IMR-90 (cell line): ENCODE measurements at regions not wholly inside any gene's neighbourhood (a gene's known extent, or its start where the extent isn't known, plus 50 kb on each side); places are given as distances from the start of the nearest gene placed in this dataset.

Experiments used
- ATAC-seq: fragments of 200-7000 bp; cut with Tn5 transposase; 2 replicates; pipeline ENCODE4 v1.9.1; 2020; ENCODE audit warnings: low read depth, mild to moderate bottlenecking, moderate library complexity
- BruUV-seq: library from RNA; stranded (reverse); fragments of 400-500 nt; replicated peaks from 2 replicates; lab custom pipeline; 2021; lab: Mats Ljungman, UMichigan
- CTCF ChIA-PET: fragments of 300-600 bp; formaldehyde crosslinking; extraction: SDS; loops from one replicate; lab custom pipeline; 2021; ENCODE audit warnings: antibody characterized with exemption; lab: Yijun Ruan, JAX
- POLR2A ChIA-PET: fragments of 300-600 bp; sonication (Branson Sonifier 250); formaldehyde crosslinking; loops from one replicate; lab custom pipeline; 2022; ENCODE audit warnings: antibody characterized with exemption; ENCODE audit not compliant: unreplicated experiment; lab: Charles Lee
- DNase-seq: peaks from one replicate; pipeline ENCODE4 v3.0.0; 2013
- H2AFZ ChIP-seq: replicated peaks from 2 replicates; pipeline ENCODE3; 2013; ENCODE audit warnings: low read length, mild to moderate bottlenecking; ENCODE audit not compliant: poor library complexity
- H2AK5ac ChIP-seq: 2 replicates; pipeline ENCODE4 v1.6.1; 2013; ENCODE audit warnings: low read depth, low read length, inconsistent platforms
- H2AK9ac ChIP-seq: replicated peaks from 2 replicates; pipeline ENCODE3; 2013; ENCODE audit warnings: mild to moderate bottlenecking, low read depth, low read length, moderate library complexity; ENCODE audit not compliant: poor library complexity
- H2BK120ac ChIP-seq: 2 replicates; pipeline ENCODE4 v1.6.1; 2013; ENCODE audit warnings: low read depth, low read length, inconsistent platforms
- H2BK15ac ChIP-seq: 3 replicates; pipeline ENCODE4 v1.6.1; 2013; ENCODE audit warnings: low read depth, low read length, inconsistent platforms
- H2BK20ac ChIP-seq: 2 replicates; pipeline ENCODE4 v1.6.1; 2013; ENCODE audit warnings: low read depth, mild to moderate bottlenecking, inconsistent platforms, low read length, moderate library complexity
- H2BK5ac ChIP-seq: 2 replicates; pipeline ENCODE4 v1.6.1; 2013; ENCODE audit warnings: mild to moderate bottlenecking, low read depth, low read length, inconsistent platforms; ENCODE audit not compliant: poor library complexity, severe bottlenecking
- H3K14ac ChIP-seq: replicated peaks from 2 replicates; pipeline ENCODE4 v1.6.1; 2013; ENCODE audit warnings: low read depth, low read length, inconsistent platforms
- H3K18ac ChIP-seq: 2 replicates; pipeline ENCODE4 v1.6.1; 2013; ENCODE audit warnings: low read depth, low read length, control low read depth
- H3K23ac ChIP-seq: 2 replicates; pipeline ENCODE4 v1.6.1; 2013; ENCODE audit warnings: low read depth, low read length, inconsistent platforms
- H3K27ac ChIP-seq: 2 replicates; pipeline ENCODE4 v1.5.1; 2013; ENCODE audit warnings: mild to moderate bottlenecking, control low read depth, low read length; ENCODE audit not compliant: insufficient read depth
- H3K27me3 ChIP-seq: 2 replicates; pipeline ENCODE4 v1.6.1; 2013; ENCODE audit warnings: low read length; ENCODE audit not compliant: control insufficient read depth, insufficient read depth
- H3K36me3 ChIP-seq: 2 replicates; pipeline ENCODE4 v1.6.1; 2013; ENCODE audit warnings: low read length, mixed read lengths; ENCODE audit not compliant: control insufficient read depth, insufficient read depth
- H3K4ac ChIP-seq: 2 replicates; pipeline ENCODE4 v1.6.1; 2013; ENCODE audit warnings: low read depth, low read length, inconsistent platforms
- H3K4me1 ChIP-seq: 2 replicates; pipeline ENCODE4 v1.6.1; 2013; ENCODE audit warnings: low read length, mixed read lengths; ENCODE audit not compliant: control insufficient read depth, insufficient read depth
- H3K4me2 ChIP-seq: 2 replicates; pipeline ENCODE4 v1.6.1; 2013; ENCODE audit warnings: low read depth, mild to moderate bottlenecking, control low read depth, low read length, moderate library complexity
- H3K4me3 ChIP-seq: 2 replicates; pipeline ENCODE4 v1.5.1; 2013; ENCODE audit warnings: low read depth, mild to moderate bottlenecking, control low read depth, low read length, moderate library complexity; ENCODE audit not compliant: insufficient read depth
- H3K56ac ChIP-seq: 2 replicates; pipeline ENCODE4 v1.6.1; 2013; ENCODE audit warnings: low read length, inconsistent platforms; ENCODE audit not compliant: insufficient read depth; ENCODE audit errors: extremely low read depth
- H3K79me1 ChIP-seq, 2 experiments: 2 replicates each; pipeline ENCODE4 v1.6.1; 2013; ENCODE audit warnings: low read length in 2 of 2, inconsistent platforms in 1 of 2, low read depth in 1 of 2
- H3K9ac ChIP-seq: 2 replicates; pipeline ENCODE4 v1.6.1; 2013; ENCODE audit warnings: low read depth, low read length, control low read depth
- H3K9me1 ChIP-seq: 2 replicates; pipeline ENCODE4 v1.6.1; 2013; ENCODE audit warnings: low read length, inconsistent platforms; ENCODE audit not compliant: insufficient read depth
- H3K9me3 ChIP-seq: 2 replicates; pipeline ENCODE4 v1.6.1; 2013; ENCODE audit warnings: low read length; ENCODE audit not compliant: control insufficient read depth, insufficient read depth
- H4K20me1 ChIP-seq: 2 replicates; pipeline ENCODE4 v1.6.1; 2013; ENCODE audit warnings: low read length, inconsistent platforms; ENCODE audit not compliant: insufficient read depth
- H4K5ac ChIP-seq: 2 replicates; pipeline ENCODE4 v1.6.1; 2013; ENCODE audit warnings: mild to moderate bottlenecking, low read depth, low read length, control low read depth
- H4K8ac ChIP-seq, 2 experiments: 2 replicates each; pipeline ENCODE4 v1.6.1; 2013; ENCODE audit warnings: low read depth in 2 of 2, low read length in 2 of 2, control low read depth in 1 of 2, inconsistent platforms in 1 of 2
- H4K91ac ChIP-seq: 2 replicates; pipeline ENCODE4 v1.6.1; 2013; ENCODE audit warnings: low read depth, low read length, inconsistent platforms; ENCODE audit not compliant: insufficient read depth
- BHLHE40 ChIP-seq: fragments of 150-350 bp; IDR thresholded peaks from 2 replicates; pipeline ENCODE4 v1.6.1; 2016; ENCODE audit warnings: mild to moderate bottlenecking, low read depth, low read length
- CEBPB ChIP-seq: IDR thresholded peaks from 2 replicates; pipeline ENCODE4 v1.6.1; 2012; ENCODE audit warnings: low read depth, low read length, improper control_type of control experiment
- MAZ ChIP-seq: IDR thresholded peaks from 2 replicates; pipeline ENCODE4 v1.6.1; 2012; ENCODE audit warnings: low read depth, mild to moderate bottlenecking, low read length, improper control_type of control experiment, moderate library complexity, borderline replicate concordance
- NFE2L2 ChIP-seq: fragments of 150-350 bp; IDR thresholded peaks from 2 replicates; pipeline ENCODE4 v1.6.1; 2016; ENCODE audit warnings: low read depth, mild to moderate bottlenecking, low read length
- POLR2A ChIP-seq: IDR thresholded peaks from 2 replicates; pipeline ENCODE4 v1.6.1; 2012; ENCODE audit warnings: mild to moderate bottlenecking, low read depth, low read length
- RAD21 ChIP-seq: IDR thresholded peaks from 2 replicates; pipeline ENCODE4 v1.6.1; 2012; ENCODE audit warnings: low read length, improper control_type of control experiment
- RCOR1 ChIP-seq: IDR thresholded peaks from 2 replicates; pipeline ENCODE4 v1.6.1; 2012; ENCODE audit warnings: mild to moderate bottlenecking, low read length, improper control_type of control experiment; ENCODE audit not compliant: insufficient replicate concordance
- SMC3 ChIP-seq: fragments of 150-350 bp; IDR thresholded peaks from 2 replicates; pipeline ENCODE4 v1.6.1; 2016; ENCODE audit warnings: low read depth, mild to moderate bottlenecking, antibody characterized with exemption, low read length, moderate library complexity
- USF2 ChIP-seq: fragments of 150-350 bp; IDR thresholded peaks from 2 replicates; pipeline ENCODE4 v1.6.1; 2017; ENCODE audit warnings: mild to moderate bottlenecking, antibody characterized with exemption, low read length, low read depth
- WGBS, 2 experiments: methylation state at CpG; one replicate each; pipeline versions ENCODE4 v1.1.5 to v1.1.7; 2013; ENCODE audit warnings: missing lambda C conversion rate in 2 of 2; ENCODE audit not compliant: insufficient read length in 1 of 2; ENCODE audit errors: extremely low coverage in 2 of 2; 5-methylcytosine and 5-hydroxymethylcytosine counted together
- dilution Hi-C: fragments of 300-500 bp; cut with HindIII; formaldehyde crosslinking; loops from one replicate; pipeline ENCODE4 v1.14.3; 2018; ENCODE audit warnings: low sequenced_read_pairs; ENCODE audit not compliant: unreplicated experiment
- in situ Hi-C: fragments of 300-500 bp; cut with MboI; formaldehyde crosslinking; loops from 3 replicates; pipeline ENCODE4 v1.14.3; 2019; ENCODE audit warnings: low sequenced_read_pairs, inconsistent platforms, mixed read lengths
- intact Hi-C: fragments of 100-400 bp; cut with micrococcal nuclease; formaldehyde crosslinking; loops from 2 replicates; pipeline ENCODE4 v1.10.0; 2022

GRCh38 chr1:209380420-209380819 is 203.1 kb upstream of the CAMK1G start:
- H3K4me2 ChIP-seq = peak overlapping the region; percentile 42; the same call in 1 of the 2 replicates
- H3K23ac ChIP-seq = no peak overlapping the region
- H3K79me1 ChIP-seq = no peaks in the 10 kb centered on the region
- H2AFZ ChIP-seq = no peak overlapping the region
- H3K4ac ChIP-seq = no peak overlapping the region
- WGBS, 2 experiments = no CpG with 5 or more reads among the region's 1 CpG
- no peak overlapping the region for H3K4me3 ChIP-seq
- H3K27me3 ChIP-seq = no peaks in the 10 kb centered on the region
- H2BK120ac ChIP-seq = no peak overlapping the region
- BruUV-seq = no TSS peak
- H3K14ac ChIP-seq = no peak overlapping the region
- ChIA-PET CTCF (no interaction called here), POLR2A (no interaction called here)
- dilution Hi-C loops (no loop called here), intact Hi-C loops (no loop called here), in situ Hi-C loops (no loop called here)
- no peak overlapping the region for H2BK15ac ChIP-seq
- no peaks in the 10 kb centered on the region for H4K20me1 ChIP-seq
- no peak overlapping the region for H4K5ac ChIP-seq
- TF ChIP-seq MAZ = no peak
- TF ChIP-seq SMC3 = no peak
- TF ChIP-seq CEBPB = peak; percentile 16; the same call in 1 of the 2 replicates
- TF ChIP-seq USF2 = no peak
- TF ChIP-seq BHLHE40 = no peak
- no peak for TF ChIP-seq POLR2A
- TF ChIP-seq RAD21 = no peak
- no peak for TF ChIP-seq NFE2L2
- TF ChIP-seq RCOR1 = no peak
- peak overlapping the region; percentile 53 for H2BK5ac ChIP-seq
- DNase-seq = peak; percentile 39
- peak overlapping the region; percentile 63; the same call in 1 of the 2 replicates for H3K18ac ChIP-seq
- H3K9ac ChIP-seq = no peak overlapping the region
- H3K56ac ChIP-seq = no peak overlapping the region
- no peak overlapping the region for H4K91ac ChIP-seq
- peak; percentile 69 for ATAC-seq
- H3K27ac ChIP-seq = no peak overlapping the region
- no peak overlapping the region for H2AK5ac ChIP-seq
- no peak overlapping the region for H2BK20ac ChIP-seq
- no peak overlapping the region; a peak in 1 of 4 replicates for H4K8ac ChIP-seq
- no peaks in the 10 kb centered on the region for H3K9me1 ChIP-seq
- H3K9me3 ChIP-seq = no peaks in the 10 kb centered on the region
- no peaks in the 10 kb centered on the region for H3K36me3 ChIP-seq
- H2AK9ac ChIP-seq = no peak overlapping the region
- H3K4me1 ChIP-seq = peaks cover 11% of the 10 kb centered on the region; the same call in 1 of the 2 replicates
